H1 (cell line): ENCODE measurements at regions not wholly inside any gene's neighbourhood (a gene's known extent, or its start where the extent isn't known, plus 50 kb on each side); places are given as distances from the start of the nearest gene placed in this dataset.

Experiments
- CTCF ChIA-PET: fragments of 300-600 bp; sonication (Branson Sonifier 250); formaldehyde crosslinking; loops from one replicate; lab custom pipeline; 2021; ENCODE audit not compliant: partially characterized antibody; lab: Charles Lee
- POLR2A ChIA-PET: fragments of 300-600 bp; sonication (Branson Sonifier 250); formaldehyde crosslinking; loops from one replicate; lab custom pipeline; 2021; ENCODE audit warnings: inconsistent platforms; ENCODE audit not compliant: partially characterized antibody; lab: Charles Lee
- DNase-seq, 2 experiments: peaks; one replicate each; pipeline versions ENCODE4 v3.0.0 to v3.0.0-alpha.2; 2010 to 2022; ENCODE audit warnings: low spot score in 2 of 2, low read depth in 1 of 2, mixed read lengths in 1 of 2
- FAIRE-seq: peaks from 2 replicates; lab custom pipeline; 2011; peaks lifted over from hg19 to GRCh38; lab: Jason Lieb, UNC
- H2AFZ ChIP-seq: 2 replicates; pipeline ENCODE4 v1.8.1; 2012; ENCODE audit warnings: low read length, inconsistent platforms
- H2AK5ac ChIP-seq: 2 replicates; pipeline ENCODE4 v1.6.1; 2013; ENCODE audit warnings: low read depth, low read length
- H2BK120ac ChIP-seq: replicated peaks from 2 replicates; pipeline ENCODE3; 2013; ENCODE audit warnings: low read depth, low read length, inconsistent platforms
- H2BK12ac ChIP-seq: 2 replicates; pipeline ENCODE4 v1.6.1; 2013; ENCODE audit warnings: low read depth, low read length
- H2BK15ac ChIP-seq: 2 replicates; pipeline ENCODE4 v1.6.1; 2013; ENCODE audit warnings: low read length
- H2BK20ac ChIP-seq: 2 replicates; pipeline ENCODE4 v1.6.1; 2013; ENCODE audit warnings: low read length
- H2BK5ac ChIP-seq: 2 replicates; pipeline ENCODE4 v1.6.1; 2013; ENCODE audit warnings: low read depth, low read length
- H3K14ac ChIP-seq: 2 replicates; pipeline ENCODE4 v1.6.1; 2013; ENCODE audit warnings: inconsistent platforms; ENCODE audit not compliant: insufficient read length
- H3K18ac ChIP-seq: 2 replicates; pipeline ENCODE4 v1.6.1; 2013; ENCODE audit warnings: low read length; ENCODE audit errors: extremely low read depth
- H3K23ac ChIP-seq: 2 replicates; pipeline ENCODE4 v1.6.1; 2013; ENCODE audit warnings: inconsistent platforms; ENCODE audit not compliant: insufficient read length
- H3K23me2 ChIP-seq: 2 replicates; pipeline ENCODE4 v1.6.1; 2013; ENCODE audit warnings: low read depth, low read length
- H3K27ac ChIP-seq: 2 replicates; pipeline ENCODE4 v1.6.1; 2011; ENCODE audit warnings: low read depth, low read length, inconsistent platforms
- H3K27me3 ChIP-seq, 4 experiments: replicated peaks in 1 of 4; 1 replicate in 1 of 4; 2 replicates in 3 of 4; pipeline versions ENCODE4 v1.6.1 to v1.8.1; 2011 to 2013; ENCODE audit warnings: low read length in 3 of 4, mild to moderate bottlenecking in 3 of 4, inconsistent platforms in 2 of 4, mixed read lengths in 2 of 4, moderate library complexity in 1 of 4; ENCODE audit not compliant: control insufficient read depth in 3 of 4, insufficient read depth in 3 of 4; ENCODE audit errors: extremely low read depth in 1 of 4
- H3K36me3 ChIP-seq, 4 experiments: 2 replicates each; pipeline versions ENCODE4 v1.6.1 to v1.8.1; 2011 to 2013; ENCODE audit warnings: mild to moderate bottlenecking in 4 of 4, low read length in 3 of 4, moderate library complexity in 2 of 4, control low read depth in 1 of 4, inconsistent platforms in 1 of 4; ENCODE audit not compliant: insufficient read depth in 4 of 4, control insufficient read depth in 2 of 4
- H3K4ac ChIP-seq: replicated peaks from 2 replicates; pipeline ENCODE3; 2013; ENCODE audit warnings: low read length, low read depth, mixed read lengths, inconsistent platforms; ENCODE audit not compliant: insufficient read length
- H3K4me1 ChIP-seq, 4 experiments: replicated peaks in 1 of 4; 1 replicate in 1 of 4; 2 replicates in 3 of 4; pipeline versions ENCODE4 v1.6.1 to v1.8.1; 2011 to 2013; ENCODE audit warnings: low read length in 3 of 4, inconsistent platforms in 2 of 4, mixed read lengths in 1 of 4; ENCODE audit not compliant: insufficient read depth in 4 of 4, control insufficient read depth in 3 of 4
- H3K4me2 ChIP-seq, 2 experiments: 2 replicates each; pipeline versions ENCODE4 v1.6.1 to v1.8.1; 2011 to 2013; ENCODE audit warnings: low read depth in 2 of 2, low read length in 2 of 2, control low read depth in 1 of 2, inconsistent platforms in 1 of 2, mild to moderate bottlenecking in 1 of 2; ENCODE audit not compliant: insufficient read depth in 1 of 2
- H3K4me3 ChIP-seq, 4 experiments: fragments of 200-600, 300-600 bp in 1 of 4; sonication (generic), shearing (Covaris generic), sonication (Bioruptor Twin) in 1 of 4; 2 replicates each; pipeline versions ENCODE4 v1.5.1 to v1.8.1; 2011 to 2016; ENCODE audit warnings: low read length in 4 of 4, low read depth in 3 of 4, control low read depth in 2 of 4, inconsistent platforms in 2 of 4, mild to moderate bottlenecking in 2 of 4, mixed read lengths in 1 of 4, moderate library complexity in 1 of 4; ENCODE audit not compliant: insufficient read depth in 2 of 4; ENCODE audit errors: extremely low read depth in 1 of 4
- H3K56ac ChIP-seq: replicated peaks from 2 replicates; pipeline ENCODE3; 2013; ENCODE audit warnings: low read depth, mild to moderate bottlenecking, mixed read lengths, low read length, inconsistent platforms; ENCODE audit not compliant: insufficient read length
- H3K79me1 ChIP-seq: 2 replicates; pipeline ENCODE4 v1.6.1; 2013; ENCODE audit warnings: low read depth, low read length, control low read depth
- H3K79me2 ChIP-seq, 2 experiments: 2 replicates each; pipeline versions ENCODE4 v1.6.1 to v1.8.1; 2012 to 2013; ENCODE audit warnings: low read length in 2 of 2, mild to moderate bottlenecking in 2 of 2, inconsistent platforms in 1 of 2; ENCODE audit not compliant: insufficient read depth in 2 of 2, control insufficient read depth in 1 of 2
- H3K9ac ChIP-seq, 4 experiments: replicated peaks in 1 of 4; 1 replicate in 1 of 4; 2 replicates in 3 of 4; pipeline versions ENCODE4 v1.6.1 to v1.8.1; 2011 to 2013; ENCODE audit warnings: low read depth in 3 of 4, low read length in 3 of 4, control low read depth in 2 of 4, mild to moderate bottlenecking in 2 of 4, moderate library complexity in 2 of 4, inconsistent platforms in 1 of 4; ENCODE audit errors: extremely low read depth in 1 of 4
- H3K9me3 ChIP-seq, 2 experiments: 2 replicates each; pipeline versions ENCODE4 v1.6.1 to v1.8.1; 2012 to 2013; ENCODE audit warnings: mild to moderate bottlenecking in 2 of 2, moderate library complexity in 2 of 2, control low read depth in 1 of 2, inconsistent platforms in 1 of 2, low read depth in 1 of 2, low read length in 1 of 2, mixed read lengths in 1 of 2; ENCODE audit not compliant: insufficient read depth in 2 of 2
- H4K20me1 ChIP-seq, 2 experiments: replicated peaks in 1 of 2; 2 replicates each; pipeline versions ENCODE3 to v1.8.1; 2011 to 2013; ENCODE audit warnings: inconsistent platforms in 2 of 2, low read length in 2 of 2, mild to moderate bottlenecking in 1 of 2; ENCODE audit not compliant: insufficient read depth in 2 of 2, control insufficient read depth in 1 of 2
- H4K5ac ChIP-seq: 2 replicates; pipeline ENCODE4 v1.6.1; 2013; ENCODE audit warnings: low read length, low read depth, mixed read lengths, inconsistent platforms; ENCODE audit not compliant: insufficient read length
- H4K8ac ChIP-seq: 2 replicates; pipeline ENCODE4 v1.8.0; 2013; ENCODE audit warnings: mild to moderate bottlenecking, moderate library complexity, low read length, inconsistent platforms; ENCODE audit not compliant: insufficient read depth; ENCODE audit errors: extremely low read depth
- H4K91ac ChIP-seq: replicated peaks from 2 replicates; pipeline ENCODE3; 2013; ENCODE audit warnings: low read length, mixed read lengths, inconsistent platforms; ENCODE audit not compliant: insufficient read length
- ATF2 ChIP-seq: IDR thresholded peaks from 2 replicates; pipeline ENCODE4 v1.6.1; 2012; ENCODE audit warnings: low read length, inconsistent platforms
- EGR1 ChIP-seq: IDR thresholded peaks from 2 replicates; pipeline ENCODE4 v1.6.1; 2011; ENCODE audit warnings: low read depth, low read length, borderline replicate concordance
- FOSL1 ChIP-seq: IDR thresholded peaks from 2 replicates; pipeline ENCODE4 v1.6.1; 2011; ENCODE audit warnings: mild to moderate bottlenecking, low read depth, low read length, moderate library complexity; ENCODE audit not compliant: insufficient read depth
- GTF2F1 ChIP-seq: IDR thresholded peaks from 2 replicates; pipeline ENCODE4 v1.6.1; 2012; ENCODE audit warnings: low read depth, low read length, improper control_type of control experiment, borderline replicate concordance
- KDM1A ChIP-seq: fragments of 200-600, 300-600 bp; sonication (generic); IDR thresholded peaks from 2 replicates; pipeline ENCODE4 v1.7.1; 2016; ENCODE audit warnings: mild to moderate bottlenecking, low read length, borderline replicate concordance
- KDM4A ChIP-seq: IDR thresholded peaks from one replicate; pipeline ENCODE4 v1.7.1; 2012; ENCODE audit warnings: low read depth, mild to moderate bottlenecking, moderate library complexity, low read length, inconsistent platforms; ENCODE audit not compliant: severe bottlenecking
- KDM5A ChIP-seq: fragments of 200-600 bp; IDR thresholded peaks from 2 replicates; pipeline ENCODE4 v1.7.1; 2012; ENCODE audit warnings: mild to moderate bottlenecking, low read length, inconsistent platforms, mixed read lengths
- NRF1 ChIP-seq: IDR thresholded peaks from 2 replicates; pipeline ENCODE4 v1.6.1; 2011; ENCODE audit warnings: mild to moderate bottlenecking, low read depth, low read length, improper control_type of control experiment
- RAD21 ChIP-seq, 2 experiments: IDR thresholded peaks in 1 of 2; conservative IDR thresholded peaks in 1 of 2; 2 replicates each; pipeline ENCODE4 v1.6.1; 2011; ENCODE audit warnings: low read depth in 2 of 2, low read length in 2 of 2, improper control_type of control experiment in 1 of 2, inconsistent platforms in 1 of 2, mild to moderate bottlenecking in 1 of 2, moderate library complexity in 1 of 2
- RNF2 ChIP-seq: fragments of 200-900, 300-1000 bp; sonication (generic); IDR thresholded peaks from 2 replicates; pipeline ENCODE4 v1.7.1; 2016; ENCODE audit warnings: borderline replicate concordance, low read depth, mild to moderate bottlenecking, antibody characterized with exemption, low read length; ENCODE audit not compliant: poor library complexity, severe bottlenecking; ENCODE audit errors: missing control alignments
- RXRA ChIP-seq: IDR thresholded peaks from 2 replicates; pipeline ENCODE4 v1.6.1; 2011; ENCODE audit warnings: low read depth, mild to moderate bottlenecking, low read length, moderate library complexity; ENCODE audit not compliant: insufficient read depth
- TBP ChIP-seq: IDR thresholded peaks from 2 replicates; pipeline ENCODE4 v1.6.1; 2011; ENCODE audit warnings: low read depth, low read length, improper control_type of control experiment
- ZNF274 ChIP-seq: IDR thresholded peaks from 2 replicates; pipeline ENCODE4 v1.7.0; 2012; ENCODE audit warnings: low read length, borderline replicate concordance; ENCODE audit errors: extremely low read depth

- no peak overlapping the region for H2BK5ac ChIP-seq
- CTCF ChIA-PET = interaction anchor here (0.6 to 1.6 kb wide), 3 partner anchors 17 to 37 kb away, joined by 3 read pairs; no protein-coding TSS in a partner anchor
- TF ChIP-seq RXRA = no peak
- TF ChIP-seq FOSL1 = no peak
- TF ChIP-seq KDM1A = no peak
- no peak for TF ChIP-seq EGR1
- TF ChIP-seq TBP = no peak
- TF ChIP-seq ZNF274 = no peak
- no peak for TF ChIP-seq RNF2
- TF ChIP-seq NRF1 = no peak
- no peak for TF ChIP-seq RAD21 (IDR thresholded peaks at IDR 0.05 in 1 of 2, conservative IDR thresholded peaks at IDR 0.05 in 1 of 2; ENCODE audit: low read depth in 2 of 2, low read length in 2 of 2)
- no peak for TF ChIP-seq ATF2
- no peak for TF ChIP-seq GTF2F1
- TF ChIP-seq KDM5A = no peak
- TF ChIP-seq KDM4A = no peak
These were observed 72.7 kb upstream of the CHRNA7 start for GRCh38 chr15:31957581-31957980.

More at GRCh38 chr15:31957581-31957980, 72.7 kb upstream of the CHRNA7 start:
- DNase-seq = no peak
- no peak overlapping the region for H2BK20ac ChIP-seq
- H2AFZ ChIP-seq = no peak overlapping the region
- no peak overlapping the region for H3K56ac ChIP-seq
- H2AK5ac ChIP-seq = no peak overlapping the region
- no peak overlapping the region for H3K18ac ChIP-seq
- FAIRE-seq = no peak
- H2BK12ac ChIP-seq = no peak overlapping the region
- H3K4me1 ChIP-seq = no peaks in the 10 kb centered on the region
- no peak overlapping the region for H2BK15ac ChIP-seq
- H4K91ac ChIP-seq = no peak overlapping the region
- no peaks in the 10 kb centered on the region for H3K23me2 ChIP-seq
- H3K4me3 ChIP-seq = no peak overlapping the region
- H3K27me3 ChIP-seq = no peaks in the 10 kb centered on the region; a peak in 1 of 7 replicates
- no peak overlapping the region for H3K4ac ChIP-seq
- H3K27ac ChIP-seq = no peak overlapping the region
- H3K14ac ChIP-seq = no peak overlapping the region
- H4K20me1 ChIP-seq = no peaks in the 10 kb centered on the region
- no peak overlapping the region for H2BK120ac ChIP-seq
- H3K23ac ChIP-seq = no peak overlapping the region
- H3K4me2 ChIP-seq = no peak overlapping the region
- no peaks in the 10 kb centered on the region for H3K36me3 ChIP-seq
- H3K79me1 ChIP-seq = no peaks in the 10 kb centered on the region
- no peak overlapping the region for H4K8ac ChIP-seq
- H3K79me2 ChIP-seq = no peaks in the 10 kb centered on the region
- H4K5ac ChIP-seq = no peak overlapping the region
- POLR2A ChIA-PET = no interaction called here
- peaks cover 11 to 14% of the 10 kb centered on the region in 2 experiments for H3K9me3 ChIP-seq
- H3K9ac ChIP-seq = no peak overlapping the region
